Effector memory CD8-positive, alpha-beta T cell (primary cell): ENCODE measurements at regions not wholly inside any gene's neighbourhood (a gene's known extent, or its start where the extent isn't known, plus 50 kb on each side); places are given as distances from the start of the nearest gene placed in this dataset.
"Not testable (repeated sequence)": the region's sequence is repeated elsewhere in the genome, so short reads cannot be mapped to it uniquely, and the experiment has no call there.

Experiments
- ATAC-seq: fragments of 150-1000 bp; cut with Tn5 transposase; replicated peaks from 2 replicates; pipeline ENCODE4 v1.10.0; 2021; ENCODE audit warnings: mild to moderate bottlenecking, moderate library complexity
- DNase-seq, 3 experiments: peaks; one replicate each; pipeline ENCODE4 v3.0.0; 2021
- H3K27ac Mint-ChIP-seq, 2 donors: one replicate each; pipeline ENCODE4 v1.8.0; 2022; ENCODE audit warnings: mild to moderate bottlenecking in 2 of 2, mixed read lengths in 2 of 2, moderate library complexity in 2 of 2
- H3K27me3 Mint-ChIP-seq, 2 donors: one replicate each; pipeline ENCODE4 v1.8.0; 2022; ENCODE audit warnings: mixed read lengths in 2 of 2
- H3K36me3 Mint-ChIP-seq: one replicate; pipeline ENCODE4 v1.8.0; 2022; ENCODE audit warnings: mild to moderate bottlenecking, moderate library complexity, mixed read lengths; ENCODE audit not compliant: insufficient read depth
- H3K4me1 Mint-ChIP-seq, 2 donors: one replicate each; pipeline ENCODE4 v1.8.0; 2022; ENCODE audit warnings: low read depth in 2 of 2, mixed read lengths in 2 of 2
- H3K4me3 Mint-ChIP-seq, 2 donors: one replicate each; pipeline ENCODE4 v1.8.0; 2022; ENCODE audit warnings: mild to moderate bottlenecking in 2 of 2, mixed read lengths in 2 of 2, moderate library complexity in 2 of 2
- H3K9me3 Mint-ChIP-seq, 2 donors: one replicate each; pipeline ENCODE4 v1.8.0; 2022; ENCODE audit warnings: mixed read lengths in 2 of 2

- H3K4me3 Mint-ChIP-seq, H3K36me3 Mint-ChIP-seq, H3K4me1 Mint-ChIP-seq, ATAC-seq, DNase-seq, H3K9me3 Mint-ChIP-seq, H3K27ac Mint-ChIP-seq: not testable (repeated sequence)
- peaks cover 18 to 28% of the 10 kb centered on the region in 2 donors for H3K27me3 Mint-ChIP-seq
These were observed 200.5 kb upstream of the PLGLB1 start for GRCh38 chr2:87222131-87222530.

GRCh38 chr2:87223873-87224272 lies 202.2 kb upstream of the PLGLB1 start:
- not testable (repeated sequence) for H3K4me1 Mint-ChIP-seq, H3K4me3 Mint-ChIP-seq, H3K36me3 Mint-ChIP-seq, DNase-seq, H3K27ac Mint-ChIP-seq, ATAC-seq, H3K9me3 Mint-ChIP-seq
- peaks cover 18 to 28% of the 10 kb centered on the region in 2 donors for H3K27me3 Mint-ChIP-seq

GRCh38 chr2:87229091-87229689 lies 207.5 kb upstream of the PLGLB1 start:
- DNase-seq (peak in 1 of 3 experiments; percentile 15), ATAC-seq (peak; percentile 81)
- not testable (repeated sequence) for H3K27me3 Mint-ChIP-seq, H3K4me3 Mint-ChIP-seq, H3K9me3 Mint-ChIP-seq, H3K27ac Mint-ChIP-seq, H3K36me3 Mint-ChIP-seq, H3K4me1 Mint-ChIP-seq

- not testable (repeated sequence) for H3K4me3 Mint-ChIP-seq, H3K36me3 Mint-ChIP-seq, H3K9me3 Mint-ChIP-seq, H3K27me3 Mint-ChIP-seq, DNase-seq, H3K4me1 Mint-ChIP-seq, ATAC-seq
- H3K27ac Mint-ChIP-seq: peak overlapping the region in 1 of 2 donors; percentile 78
These were observed 208.3 kb upstream of the PLGLB1 start for GRCh38 chr2:87229964-87230363.

- DNase-seq, ATAC-seq: not testable (repeated sequence)
These were observed 213.8 kb upstream of the PLGLB1 start for GRCh38 chr2:87235333-87235981.

GRCh38 chr2:87237570-87238336 lies 216.1 kb upstream of the PLGLB1 start:
- H3K27me3 Mint-ChIP-seq, DNase-seq, ATAC-seq, H3K4me1 Mint-ChIP-seq, H3K4me3 Mint-ChIP-seq, H3K9me3 Mint-ChIP-seq, H3K27ac Mint-ChIP-seq, H3K36me3 Mint-ChIP-seq: not testable (repeated sequence)

More at GRCh38 chr2:87235333-87235981, 213.8 kb upstream of the PLGLB1 start:
- H3K9me3 Mint-ChIP-seq, H3K4me1 Mint-ChIP-seq, H3K27ac Mint-ChIP-seq, H3K36me3 Mint-ChIP-seq, H3K4me3 Mint-ChIP-seq, H3K27me3 Mint-ChIP-seq: not testable (repeated sequence)

GRCh38 chr2:87239558-87240215 lies 218.0 kb upstream of the PLGLB1 start:
- not testable (repeated sequence) for ATAC-seq, H3K36me3 Mint-ChIP-seq, H3K9me3 Mint-ChIP-seq, H3K4me3 Mint-ChIP-seq, H3K27ac Mint-ChIP-seq, DNase-seq, H3K4me1 Mint-ChIP-seq, H3K27me3 Mint-ChIP-seq

GRCh38 chr2:87246066-87246717 lies 224.5 kb upstream of the PLGLB1 start:
- H3K9me3 Mint-ChIP-seq, H3K36me3 Mint-ChIP-seq, H3K27ac Mint-ChIP-seq, ATAC-seq, DNase-seq, H3K4me3 Mint-ChIP-seq, H3K4me1 Mint-ChIP-seq: not testable (repeated sequence)
- H3K27me3 Mint-ChIP-seq: peaks cover 0 to 14% of the 10 kb centered on the region in 2 donors

GRCh38 chr2:87252046-87252445 lies 230.4 kb upstream of the PLGLB1 start:
- H3K4me1 Mint-ChIP-seq, ATAC-seq, H3K4me3 Mint-ChIP-seq, DNase-seq, H3K36me3 Mint-ChIP-seq, H3K9me3 Mint-ChIP-seq, H3K27ac Mint-ChIP-seq: not testable (repeated sequence)
- H3K27me3 Mint-ChIP-seq: peaks cover 0 to 14% of the 10 kb centered on the region in 2 donors

GRCh38 chr2:87254562-87254961 lies 232.9 kb upstream of the PLGLB1 start:
- not testable (repeated sequence) for H3K36me3 Mint-ChIP-seq, H3K27me3 Mint-ChIP-seq, H3K4me3 Mint-ChIP-seq, H3K27ac Mint-ChIP-seq, H3K4me1 Mint-ChIP-seq, H3K9me3 Mint-ChIP-seq, DNase-seq, ATAC-seq

- not testable (repeated sequence) for H3K9me3 Mint-ChIP-seq, H3K27ac Mint-ChIP-seq, H3K4me1 Mint-ChIP-seq, H3K27me3 Mint-ChIP-seq, H3K4me3 Mint-ChIP-seq, DNase-seq, H3K36me3 Mint-ChIP-seq
- peak; percentile 41 for ATAC-seq
These were observed 233.8 kb upstream of the PLGLB1 start for GRCh38 chr2:87255410-87255809.

GRCh38 chr2:87258887-87259286 lies 237.2 kb upstream of the PLGLB1 start:
- not testable (repeated sequence) for H3K27me3 Mint-ChIP-seq, DNase-seq, H3K36me3 Mint-ChIP-seq, H3K4me1 Mint-ChIP-seq, H3K4me3 Mint-ChIP-seq, ATAC-seq, H3K27ac Mint-ChIP-seq, H3K9me3 Mint-ChIP-seq

- not testable (repeated sequence) for H3K4me1 Mint-ChIP-seq, ATAC-seq, H3K36me3 Mint-ChIP-seq, DNase-seq, H3K4me3 Mint-ChIP-seq, H3K27ac Mint-ChIP-seq, H3K27me3 Mint-ChIP-seq, H3K9me3 Mint-ChIP-seq
These were observed 240.6 kb upstream of the PLGLB1 start for GRCh38 chr2:87262184-87262702.
